Transverse colon (tissue), 4 donors: ENCODE measurements at regions not wholly inside any gene's neighbourhood (a gene's known extent, or its start where the extent isn't known, plus 50 kb on each side); places are given as distances from the start of the nearest gene placed in this dataset.

Experiments used
- POLR2A ChIP-seq: fragments of 450-650 bp; IDR thresholded peaks from one replicate; pipeline ENCODE4 v1.6.1; 2016; ENCODE audit warnings: antibody characterized with exemption, mild to moderate bottlenecking, moderate library complexity
- POLR2AphosphoS5 ChIP-seq, 3 donors: sonication (generic); formaldehyde crosslinking; IDR thresholded peaks; one replicate each; pipeline ENCODE4 v1.6.1; 2016; ENCODE audit warnings: antibody characterized with exemption in 3 of 3
- TF ChIP-seq, protein P1 (sequence below), 5 experiments: fragments of 200-600 bp in 3 of 5; fragments of 450-650 bp in 2 of 5; sonication (generic) in 3 of 5; IDR thresholded peaks; 1 replicate in 2 of 5; 2 replicates in 3 of 5; pipeline ENCODE4 v1.5.1; 2016 to 2017; ENCODE audit warnings: antibody characterized with exemption in 5 of 5, inconsistent platforms in 3 of 5, mild to moderate bottlenecking in 2 of 5, moderate library complexity in 1 of 5

DNA sequence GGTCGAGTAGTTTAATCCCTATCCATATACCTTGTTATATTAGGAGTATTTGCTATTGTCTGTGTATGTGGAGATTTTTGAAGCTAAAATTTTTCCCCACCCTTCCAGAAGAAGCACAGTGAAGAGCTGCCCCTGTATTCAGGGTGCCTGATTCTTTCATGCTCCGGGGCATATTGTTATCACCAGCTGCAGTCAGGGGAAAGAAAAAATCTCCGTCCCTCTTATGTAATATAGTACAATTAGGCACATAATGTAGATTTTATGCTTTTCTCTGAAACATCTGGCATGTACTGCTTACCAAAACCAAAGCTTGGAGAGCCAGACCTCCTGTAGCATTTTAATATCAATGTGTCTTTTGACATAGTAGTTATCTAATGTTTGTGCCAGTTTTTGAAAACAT is 214.9 kb upstream of the EDNRB start:
- no peak for TF ChIP-seq POLR2A
- TF ChIP-seq, protein P1, sequence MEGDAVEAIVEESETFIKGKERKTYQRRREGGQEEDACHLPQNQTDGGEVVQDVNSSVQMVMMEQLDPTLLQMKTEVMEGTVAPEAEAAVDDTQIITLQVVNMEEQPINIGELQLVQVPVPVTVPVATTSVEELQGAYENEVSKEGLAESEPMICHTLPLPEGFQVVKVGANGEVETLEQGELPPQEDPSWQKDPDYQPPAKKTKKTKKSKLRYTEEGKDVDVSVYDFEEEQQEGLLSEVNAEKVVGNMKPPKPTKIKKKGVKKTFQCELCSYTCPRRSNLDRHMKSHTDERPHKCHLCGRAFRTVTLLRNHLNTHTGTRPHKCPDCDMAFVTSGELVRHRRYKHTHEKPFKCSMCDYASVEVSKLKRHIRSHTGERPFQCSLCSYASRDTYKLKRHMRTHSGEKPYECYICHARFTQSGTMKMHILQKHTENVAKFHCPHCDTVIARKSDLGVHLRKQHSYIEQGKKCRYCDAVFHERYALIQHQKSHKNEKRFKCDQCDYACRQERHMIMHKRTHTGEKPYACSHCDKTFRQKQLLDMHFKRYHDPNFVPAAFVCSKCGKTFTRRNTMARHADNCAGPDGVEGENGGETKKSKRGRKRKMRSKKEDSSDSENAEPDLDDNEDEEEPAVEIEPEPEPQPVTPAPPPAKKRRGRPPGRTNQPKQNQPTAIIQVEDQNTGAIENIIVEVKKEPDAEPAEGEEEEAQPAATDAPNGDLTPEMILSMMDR (IDR thresholded peaks at IDR 0.05), result no peak
- TF ChIP-seq POLR2AphosphoS5 (IDR thresholded peaks at IDR 0.05), result no peak
